H1 (cell line): ENCODE measurements at regions not wholly inside any gene's neighbourhood (a gene's known extent, or its start where the extent isn't known, plus 50 kb on each side); places are given as distances from the start of the nearest gene placed in this dataset.

ENCODE experiments used
- CTCF ChIA-PET: fragments of 300-600 bp; sonication (Branson Sonifier 250); formaldehyde crosslinking; loops from one replicate; lab custom pipeline; 2021; ENCODE audit not compliant: partially characterized antibody; lab: Charles Lee
- POLR2A ChIA-PET: fragments of 300-600 bp; sonication (Branson Sonifier 250); formaldehyde crosslinking; loops from one replicate; lab custom pipeline; 2021; ENCODE audit warnings: inconsistent platforms; ENCODE audit not compliant: partially characterized antibody; lab: Charles Lee
- DNase-seq, 2 experiments: peaks; one replicate each; pipeline versions ENCODE4 v3.0.0 to v3.0.0-alpha.2; 2010 to 2022; ENCODE audit warnings: low spot score in 2 of 2, low read depth in 1 of 2, mixed read lengths in 1 of 2
- FAIRE-seq: peaks from 2 replicates; lab custom pipeline; 2011; peaks lifted over from hg19 to GRCh38; lab: Jason Lieb, UNC
- H2AFZ ChIP-seq: 2 replicates; pipeline ENCODE4 v1.8.1; 2012; ENCODE audit warnings: low read length, inconsistent platforms
- H2AK5ac ChIP-seq: 2 replicates; pipeline ENCODE4 v1.6.1; 2013; ENCODE audit warnings: low read depth, low read length
- H2BK120ac ChIP-seq: replicated peaks from 2 replicates; pipeline ENCODE3; 2013; ENCODE audit warnings: low read depth, low read length, inconsistent platforms
- H2BK12ac ChIP-seq: 2 replicates; pipeline ENCODE4 v1.6.1; 2013; ENCODE audit warnings: low read depth, low read length
- H2BK15ac ChIP-seq: 2 replicates; pipeline ENCODE4 v1.6.1; 2013; ENCODE audit warnings: low read length
- H2BK20ac ChIP-seq: 2 replicates; pipeline ENCODE4 v1.6.1; 2013; ENCODE audit warnings: low read length
- H2BK5ac ChIP-seq: 2 replicates; pipeline ENCODE4 v1.6.1; 2013; ENCODE audit warnings: low read depth, low read length
- H3K14ac ChIP-seq: 2 replicates; pipeline ENCODE4 v1.6.1; 2013; ENCODE audit warnings: inconsistent platforms; ENCODE audit not compliant: insufficient read length
- H3K18ac ChIP-seq: 2 replicates; pipeline ENCODE4 v1.6.1; 2013; ENCODE audit warnings: low read length; ENCODE audit errors: extremely low read depth
- H3K23ac ChIP-seq: 2 replicates; pipeline ENCODE4 v1.6.1; 2013; ENCODE audit warnings: inconsistent platforms; ENCODE audit not compliant: insufficient read length
- H3K23me2 ChIP-seq: 2 replicates; pipeline ENCODE4 v1.6.1; 2013; ENCODE audit warnings: low read depth, low read length
- H3K27ac ChIP-seq: 2 replicates; pipeline ENCODE4 v1.6.1; 2011; ENCODE audit warnings: low read depth, low read length, inconsistent platforms
- H3K27me3 ChIP-seq, 4 experiments: replicated peaks in 1 of 4; 1 replicate in 1 of 4; 2 replicates in 3 of 4; pipeline versions ENCODE4 v1.6.1 to v1.8.1; 2011 to 2013; ENCODE audit warnings: low read length in 3 of 4, mild to moderate bottlenecking in 3 of 4, inconsistent platforms in 2 of 4, mixed read lengths in 2 of 4, moderate library complexity in 1 of 4; ENCODE audit not compliant: control insufficient read depth in 3 of 4, insufficient read depth in 3 of 4; ENCODE audit errors: extremely low read depth in 1 of 4
- H3K36me3 ChIP-seq, 4 experiments: 2 replicates each; pipeline versions ENCODE4 v1.6.1 to v1.8.1; 2011 to 2013; ENCODE audit warnings: mild to moderate bottlenecking in 4 of 4, low read length in 3 of 4, moderate library complexity in 2 of 4, control low read depth in 1 of 4, inconsistent platforms in 1 of 4; ENCODE audit not compliant: insufficient read depth in 4 of 4, control insufficient read depth in 2 of 4
- H3K4ac ChIP-seq: replicated peaks from 2 replicates; pipeline ENCODE3; 2013; ENCODE audit warnings: low read length, low read depth, mixed read lengths, inconsistent platforms; ENCODE audit not compliant: insufficient read length
- H3K4me1 ChIP-seq, 4 experiments: replicated peaks in 1 of 4; 1 replicate in 1 of 4; 2 replicates in 3 of 4; pipeline versions ENCODE4 v1.6.1 to v1.8.1; 2011 to 2013; ENCODE audit warnings: low read length in 3 of 4, inconsistent platforms in 2 of 4, mixed read lengths in 1 of 4; ENCODE audit not compliant: insufficient read depth in 4 of 4, control insufficient read depth in 3 of 4
- H3K4me2 ChIP-seq, 2 experiments: 2 replicates each; pipeline versions ENCODE4 v1.6.1 to v1.8.1; 2011 to 2013; ENCODE audit warnings: low read depth in 2 of 2, low read length in 2 of 2, control low read depth in 1 of 2, inconsistent platforms in 1 of 2, mild to moderate bottlenecking in 1 of 2; ENCODE audit not compliant: insufficient read depth in 1 of 2
- H3K4me3 ChIP-seq, 4 experiments: fragments of 200-600, 300-600 bp in 1 of 4; sonication (generic), shearing (Covaris generic), sonication (Bioruptor Twin) in 1 of 4; 2 replicates each; pipeline versions ENCODE4 v1.5.1 to v1.8.1; 2011 to 2016; ENCODE audit warnings: low read length in 4 of 4, low read depth in 3 of 4, control low read depth in 2 of 4, inconsistent platforms in 2 of 4, mild to moderate bottlenecking in 2 of 4, mixed read lengths in 1 of 4, moderate library complexity in 1 of 4; ENCODE audit not compliant: insufficient read depth in 2 of 4; ENCODE audit errors: extremely low read depth in 1 of 4
- H3K56ac ChIP-seq: replicated peaks from 2 replicates; pipeline ENCODE3; 2013; ENCODE audit warnings: low read depth, mild to moderate bottlenecking, mixed read lengths, low read length, inconsistent platforms; ENCODE audit not compliant: insufficient read length
- H3K79me1 ChIP-seq: 2 replicates; pipeline ENCODE4 v1.6.1; 2013; ENCODE audit warnings: low read depth, low read length, control low read depth
- H3K79me2 ChIP-seq, 2 experiments: 2 replicates each; pipeline versions ENCODE4 v1.6.1 to v1.8.1; 2012 to 2013; ENCODE audit warnings: low read length in 2 of 2, mild to moderate bottlenecking in 2 of 2, inconsistent platforms in 1 of 2; ENCODE audit not compliant: insufficient read depth in 2 of 2, control insufficient read depth in 1 of 2
- H3K9ac ChIP-seq, 4 experiments: replicated peaks in 1 of 4; 1 replicate in 1 of 4; 2 replicates in 3 of 4; pipeline versions ENCODE4 v1.6.1 to v1.8.1; 2011 to 2013; ENCODE audit warnings: low read depth in 3 of 4, low read length in 3 of 4, control low read depth in 2 of 4, mild to moderate bottlenecking in 2 of 4, moderate library complexity in 2 of 4, inconsistent platforms in 1 of 4; ENCODE audit errors: extremely low read depth in 1 of 4
- H3K9me3 ChIP-seq, 2 experiments: 2 replicates each; pipeline versions ENCODE4 v1.6.1 to v1.8.1; 2012 to 2013; ENCODE audit warnings: mild to moderate bottlenecking in 2 of 2, moderate library complexity in 2 of 2, control low read depth in 1 of 2, inconsistent platforms in 1 of 2, low read depth in 1 of 2, low read length in 1 of 2, mixed read lengths in 1 of 2; ENCODE audit not compliant: insufficient read depth in 2 of 2
- H4K20me1 ChIP-seq, 2 experiments: replicated peaks in 1 of 2; 2 replicates each; pipeline versions ENCODE3 to v1.8.1; 2011 to 2013; ENCODE audit warnings: inconsistent platforms in 2 of 2, low read length in 2 of 2, mild to moderate bottlenecking in 1 of 2; ENCODE audit not compliant: insufficient read depth in 2 of 2, control insufficient read depth in 1 of 2
- H4K5ac ChIP-seq: 2 replicates; pipeline ENCODE4 v1.6.1; 2013; ENCODE audit warnings: low read length, low read depth, mixed read lengths, inconsistent platforms; ENCODE audit not compliant: insufficient read length
- H4K8ac ChIP-seq: 2 replicates; pipeline ENCODE4 v1.8.0; 2013; ENCODE audit warnings: mild to moderate bottlenecking, moderate library complexity, low read length, inconsistent platforms; ENCODE audit not compliant: insufficient read depth; ENCODE audit errors: extremely low read depth
- H4K91ac ChIP-seq: replicated peaks from 2 replicates; pipeline ENCODE3; 2013; ENCODE audit warnings: low read length, mixed read lengths, inconsistent platforms; ENCODE audit not compliant: insufficient read length
- BACH1 ChIP-seq: IDR thresholded peaks from 2 replicates; pipeline ENCODE4 v1.6.1; 2012; ENCODE audit warnings: low read length, improper control_type of control experiment
- CBX5 ChIP-seq: fragments of 300-800, 300-1000 bp; sonication (generic); IDR thresholded peaks from 2 replicates; pipeline ENCODE4 v1.7.1; 2016; ENCODE audit warnings: antibody characterized with exemption, low read length, low read depth
- CEBPB ChIP-seq: IDR thresholded peaks from 2 replicates; pipeline ENCODE4 v1.6.1; 2012; ENCODE audit warnings: low read depth, low read length
- EP300 ChIP-seq, 2 experiments: IDR thresholded peaks; 1 replicate in 1 of 2; 2 replicates in 1 of 2; pipeline ENCODE4 v1.6.1; 2011 to 2012; ENCODE audit warnings: low read depth in 2 of 2, low read length in 2 of 2, mild to moderate bottlenecking in 2 of 2, borderline replicate concordance in 1 of 2, inconsistent platforms in 1 of 2, moderate library complexity in 1 of 2
- NANOG ChIP-seq: IDR thresholded peaks from 2 replicates; pipeline ENCODE4 v1.6.1; 2011; ENCODE audit warnings: low read length, low read depth, mild to moderate bottlenecking, inconsistent platforms; ENCODE audit not compliant: insufficient read depth, poor library complexity, severe bottlenecking
- NRF1 ChIP-seq: IDR thresholded peaks from 2 replicates; pipeline ENCODE4 v1.6.1; 2011; ENCODE audit warnings: mild to moderate bottlenecking, low read depth, low read length, improper control_type of control experiment
- SP1 ChIP-seq: IDR thresholded peaks from 2 replicates; pipeline ENCODE4 v1.6.1; 2011; ENCODE audit warnings: low read depth, low read length
- SP2 ChIP-seq: IDR thresholded peaks from 2 replicates; pipeline ENCODE4 v1.6.1; 2012; ENCODE audit warnings: mild to moderate bottlenecking, low read length, inconsistent platforms
- TBP ChIP-seq: IDR thresholded peaks from 2 replicates; pipeline ENCODE4 v1.6.1; 2011; ENCODE audit warnings: low read depth, low read length, improper control_type of control experiment
- WGBS, 2 experiments: shearing (Covaris generic) in 1 of 2; methylation state at CpG; one replicate each; pipeline versions ENCODE4 v1.1.6 to v1.1.7; 2013 to 2015; ENCODE audit warnings: low lambda C conversion rate in 2 of 2, mixed read lengths in 2 of 2, inconsistent platforms in 1 of 2, low coverage in 1 of 2, missing lambda C conversion rate in 1 of 2; ENCODE audit not compliant: insufficient replicate concordance in 2 of 2, insufficient coverage in 1 of 2, insufficient read length in 1 of 2; ENCODE audit errors: extremely low coverage in 1 of 2, missing lambda C conversion rate in 1 of 2; 5-methylcytosine and 5-hydroxymethylcytosine counted together

DNA sequence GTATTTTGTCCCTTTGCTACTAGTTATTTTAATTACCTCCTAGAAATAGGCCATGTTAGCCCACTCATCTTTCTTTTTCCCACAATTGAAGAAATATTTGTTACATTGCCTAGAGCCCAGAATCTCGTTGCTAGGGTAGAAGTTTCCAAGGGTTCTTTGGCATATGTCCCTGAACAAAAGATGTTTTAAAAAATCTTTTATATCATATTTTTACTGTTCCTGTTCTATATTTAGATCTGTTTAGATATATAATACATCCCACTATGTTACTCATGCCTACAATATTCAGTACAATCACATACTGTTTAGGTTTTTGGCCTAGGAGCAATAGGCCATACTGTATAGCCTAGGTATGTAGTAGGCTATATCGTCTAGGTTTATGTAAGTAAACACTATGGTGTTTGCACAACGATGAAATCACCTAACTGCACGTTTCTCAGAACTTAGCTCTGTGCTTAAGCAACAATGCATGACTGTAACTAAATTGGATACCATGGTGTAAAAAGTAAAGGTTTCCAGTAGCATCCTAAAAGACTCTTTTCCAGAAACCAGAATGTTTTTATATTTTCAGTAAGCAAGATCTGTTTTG lies 236.0 kb upstream of the SLIT2 start:
- Histone ChIP-seq H3K23ac (no peak overlapping the region), H4K20me1 (no peaks in the 10 kb centered on the region)
- no peak for TF ChIP-seq CEBPB
- no peak for TF ChIP-seq NRF1
- no peak for TF ChIP-seq CBX5
- TF ChIP-seq NANOG: no peak
- TF ChIP-seq TBP: no peak
- TF ChIP-seq SP1: no peak
- no peak for TF ChIP-seq SP2
- no peak for TF ChIP-seq BACH1
- TF ChIP-seq EP300 (IDR thresholded peaks at IDR 0.05; ENCODE audit: borderline replicate concordance in 1 of 2, low read depth in 2 of 2, low read length in 2 of 2): no peak

More for the DNA sequence above, 236.0 kb upstream of the SLIT2 start:
- no peak overlapping the region for H3K4me2 ChIP-seq
- no peak overlapping the region for H2AFZ ChIP-seq
- H2AK5ac ChIP-seq: no peak overlapping the region
- no peak overlapping the region for H3K9ac ChIP-seq
- WGBS, 2 experiments: 86% methylated on average over 4 of the region's 4 CpGs; no CpG with 5 or more reads in 1 of the 2 experiments
- no peak overlapping the region for H2BK120ac ChIP-seq
- H2BK12ac ChIP-seq: no peak overlapping the region
- H3K56ac ChIP-seq: no peak overlapping the region
- no peak overlapping the region for H4K91ac ChIP-seq
- no peaks in the 10 kb centered on the region for H3K27me3 ChIP-seq
- no peaks in the 10 kb centered on the region for H3K79me2 ChIP-seq
- H4K5ac ChIP-seq: no peak overlapping the region
- no peaks in the 10 kb centered on the region for H3K23me2 ChIP-seq
- no peaks in the 10 kb centered on the region for H3K9me3 ChIP-seq
- H2BK15ac ChIP-seq: no peak overlapping the region
- ChIA-PET POLR2A (no interaction called here), CTCF (no interaction called here)
- H4K8ac ChIP-seq: no peak overlapping the region
- H2BK20ac ChIP-seq: no peak overlapping the region
- no peak overlapping the region for H2BK5ac ChIP-seq
- no peak for FAIRE-seq
- H3K4me1 ChIP-seq: no peaks in the 10 kb centered on the region
- no peaks in the 10 kb centered on the region for H3K36me3 ChIP-seq
- H3K4me3 ChIP-seq: no peak overlapping the region
- H3K79me1 ChIP-seq: no peaks in the 10 kb centered on the region
- no peak overlapping the region for H3K4ac ChIP-seq
- H3K18ac ChIP-seq: no peak overlapping the region
- no peak overlapping the region for H3K27ac ChIP-seq
- H3K14ac ChIP-seq: no peak overlapping the region
- DNase-seq: no peak
